NCI-H510A treated with DMSO at 0.1 percent for 48 hours (cell line): ENCODE measurements at regions not wholly inside any gene's neighbourhood (a gene's known extent, or its start where the extent isn't known, plus 50 kb on each side); places are given as distances from the start of the nearest gene placed in this dataset.

Experiments
- DNase-seq: peaks from one replicate; lab custom pipeline; 2025; lab: John Stamatoyannopoulos, UW

DNA sequence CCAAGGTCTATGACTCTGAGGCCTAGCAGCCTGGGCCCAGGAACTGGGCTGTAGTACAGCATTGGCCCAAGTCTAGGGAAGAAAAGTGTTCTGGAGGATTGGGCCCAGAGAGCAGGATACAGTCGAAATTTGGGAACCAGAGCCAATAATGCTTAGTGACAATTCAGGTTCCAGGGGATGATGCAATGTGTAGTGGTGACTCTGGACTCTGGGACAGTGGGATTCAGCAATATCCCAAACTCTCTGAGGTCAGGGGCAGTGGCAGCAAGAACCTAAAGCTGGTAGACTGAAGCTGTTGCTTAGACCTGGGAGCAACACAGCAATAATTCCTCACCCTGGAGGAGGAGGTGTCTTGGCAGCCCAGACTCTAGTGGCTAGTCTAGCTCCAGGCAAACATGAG is 545.5 kb upstream of the ARGLU1 start:
- DNase-seq: no peak

DNA sequence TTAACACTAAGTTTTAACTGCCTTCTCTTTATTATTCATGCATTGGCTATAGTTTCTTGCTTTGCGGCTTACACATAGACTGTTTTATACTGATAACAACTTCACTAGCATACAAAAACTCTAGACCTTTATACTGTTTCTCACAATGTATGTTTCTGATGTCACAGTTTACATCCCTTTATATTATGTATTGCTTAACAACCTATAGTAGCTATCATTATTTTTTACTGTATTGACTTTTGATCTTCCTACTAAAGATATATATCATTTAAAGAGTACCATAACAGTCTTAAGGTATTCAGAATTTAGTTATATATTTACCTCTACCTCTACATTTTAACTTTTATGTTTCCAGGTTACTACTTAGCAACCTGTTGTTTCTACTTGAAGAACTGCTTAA is 543.3 kb upstream of the ARGLU1 start:
- DNase-seq: no peak

DNA sequence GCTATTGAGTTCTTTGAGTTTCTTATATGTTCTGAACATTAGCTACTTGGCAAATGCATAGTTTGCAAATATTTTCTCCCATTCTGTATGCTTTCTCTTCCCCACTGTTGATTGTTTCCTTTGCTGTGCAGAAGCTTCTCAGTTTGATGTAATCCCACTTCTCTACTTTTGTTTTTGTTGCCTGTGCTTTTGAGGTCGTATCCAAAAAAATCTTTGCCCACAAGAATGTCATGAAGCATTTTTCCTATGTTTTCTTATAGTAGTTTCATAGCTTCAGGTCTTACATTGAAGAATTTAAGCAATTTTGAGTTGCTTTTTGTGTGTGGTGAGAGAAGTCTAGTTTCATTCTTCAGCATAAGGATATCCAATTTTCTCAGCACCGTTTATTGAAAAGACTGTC is 536.7 kb upstream of the ARGLU1 start:
- no peak for DNase-seq

DNA sequence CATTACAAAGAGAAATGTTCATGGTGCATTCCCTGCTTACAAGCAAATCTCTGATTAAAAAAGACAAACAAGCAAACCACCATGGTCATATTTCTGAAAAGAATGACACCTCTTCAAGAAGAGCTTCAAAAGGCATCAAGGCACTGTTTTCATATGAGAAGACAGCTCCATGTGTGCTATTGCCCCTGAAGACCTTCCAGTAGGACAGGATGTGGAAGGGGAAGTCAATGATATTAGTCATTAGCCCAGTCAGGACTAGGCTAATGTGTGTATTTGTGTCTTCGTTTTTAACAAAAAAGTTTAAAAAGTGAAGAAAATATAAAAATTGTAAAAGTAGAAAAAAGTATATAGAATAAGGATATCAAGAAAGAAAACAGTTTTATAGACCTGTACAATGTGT is 534.7 kb upstream of the ARGLU1 start:
- no peak for DNase-seq

DNA sequence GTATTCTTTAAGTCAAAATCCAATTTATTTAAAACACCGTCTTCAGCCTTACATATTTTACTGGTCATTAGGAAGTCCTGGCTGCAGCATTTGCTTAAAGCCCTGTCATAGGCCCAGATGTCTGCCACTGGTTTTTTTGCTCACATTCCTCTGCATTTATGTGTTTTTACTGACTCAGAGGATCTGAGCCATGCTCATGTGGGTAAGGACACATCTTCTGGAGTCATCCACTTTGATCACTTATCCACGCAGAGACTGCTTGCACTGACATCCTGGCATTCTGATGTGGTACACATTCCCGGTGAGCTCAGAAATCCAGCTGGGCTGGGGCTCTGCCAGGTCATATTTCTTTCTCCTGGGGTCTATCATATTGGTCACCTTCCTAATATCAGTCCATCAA is 531.7 kb upstream of the ARGLU1 start:
- DNase-seq: no peak

DNA sequence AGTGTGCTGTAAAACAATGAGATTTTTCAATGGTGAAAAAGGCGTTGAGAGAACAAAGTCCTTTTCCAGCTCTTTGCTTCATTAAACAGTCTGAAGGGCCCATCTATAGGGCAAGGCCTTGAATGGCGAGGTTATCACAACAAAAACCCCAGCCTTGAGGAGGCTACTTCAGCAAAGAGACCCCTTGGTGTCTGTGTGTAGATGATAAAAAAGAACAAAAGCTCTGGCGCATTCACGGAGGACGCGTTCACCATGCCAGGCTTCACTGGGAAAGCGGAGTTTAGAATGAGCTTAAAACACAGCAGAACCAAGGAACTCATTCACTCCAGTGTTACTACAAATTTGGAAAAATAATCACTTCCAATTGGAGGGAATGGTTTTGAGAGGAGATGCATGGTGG is 530.0 kb upstream of the ARGLU1 start:
- DNase-seq: no peak

DNA sequence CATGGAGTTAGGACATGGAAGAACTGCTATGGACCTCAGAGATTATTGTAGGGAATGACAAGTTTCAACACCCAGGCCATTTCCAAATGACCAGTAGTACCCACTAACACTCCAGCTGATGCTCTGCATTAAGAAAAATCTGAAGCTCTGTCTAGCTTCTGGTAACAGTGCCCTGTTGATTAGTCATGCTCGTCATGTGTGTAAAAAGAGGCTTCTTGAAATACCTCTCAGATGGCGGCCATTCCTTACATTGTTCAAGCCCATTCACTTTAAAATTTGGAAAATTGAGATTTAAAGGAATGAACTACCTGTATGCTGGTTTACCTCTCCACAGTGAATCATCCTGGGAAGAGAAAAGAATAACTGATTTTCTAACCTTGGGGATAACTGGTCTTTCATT is 527.9 kb upstream of the ARGLU1 start:
- DNase-seq: no peak

DNA sequence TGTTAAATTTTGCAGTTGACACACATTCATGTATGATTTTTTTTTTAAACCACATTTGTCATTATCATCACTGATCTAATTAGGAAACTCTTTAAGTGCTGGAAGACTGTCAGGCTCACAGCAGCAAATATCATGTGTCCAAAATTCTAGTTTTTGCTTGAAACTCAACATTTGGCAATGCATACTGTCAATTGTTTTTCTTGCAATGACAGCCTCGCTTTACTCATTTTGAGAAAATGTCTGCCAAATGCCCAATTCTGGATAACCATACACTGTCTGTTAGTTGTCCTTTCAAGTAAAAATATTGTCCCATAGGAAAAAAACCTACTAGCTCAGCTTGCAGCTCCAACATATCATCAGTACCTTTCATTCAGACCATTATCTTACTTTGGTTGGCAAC is 523.9 kb upstream of the ARGLU1 start:
- DNase-seq: no peak

DNA sequence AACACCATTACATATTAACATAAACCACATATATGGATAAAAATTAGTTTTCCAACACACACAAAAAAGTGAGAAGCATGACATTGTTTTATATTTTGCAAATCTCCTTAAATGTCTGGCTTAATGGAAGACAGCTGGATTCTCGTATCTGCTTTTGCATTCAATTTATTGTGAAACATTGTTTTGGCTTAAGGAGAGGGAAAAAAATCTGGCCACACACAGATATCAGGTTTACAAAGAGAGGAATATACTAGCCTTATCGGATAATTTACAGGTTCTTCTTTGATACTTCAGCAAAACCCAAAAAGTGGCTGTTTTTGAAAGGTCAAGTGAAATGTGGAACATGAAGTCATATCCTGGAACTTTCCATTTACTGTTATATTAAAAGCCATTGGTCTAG is 523.5 kb upstream of the ARGLU1 start:
- DNase-seq: no peak

DNA sequence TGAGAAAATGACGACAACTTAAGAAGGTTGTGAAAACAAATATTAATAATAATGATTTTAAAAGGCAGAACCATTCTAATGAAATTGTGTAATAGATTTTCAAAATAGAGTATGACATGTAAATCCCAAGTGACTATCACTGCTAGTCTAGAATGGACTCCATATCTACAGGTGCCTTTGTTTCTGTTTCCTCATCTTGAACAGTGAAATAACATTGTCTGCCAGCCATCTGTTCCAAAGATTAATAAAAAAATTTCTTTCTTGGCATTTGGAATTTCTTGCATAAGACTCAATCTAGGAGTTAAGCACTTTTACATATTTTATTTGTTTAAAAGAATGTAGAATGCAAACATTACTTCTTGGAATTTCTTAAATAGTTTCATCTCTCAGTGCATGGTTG is 520.1 kb upstream of the ARGLU1 start:
- no peak for DNase-seq

DNA sequence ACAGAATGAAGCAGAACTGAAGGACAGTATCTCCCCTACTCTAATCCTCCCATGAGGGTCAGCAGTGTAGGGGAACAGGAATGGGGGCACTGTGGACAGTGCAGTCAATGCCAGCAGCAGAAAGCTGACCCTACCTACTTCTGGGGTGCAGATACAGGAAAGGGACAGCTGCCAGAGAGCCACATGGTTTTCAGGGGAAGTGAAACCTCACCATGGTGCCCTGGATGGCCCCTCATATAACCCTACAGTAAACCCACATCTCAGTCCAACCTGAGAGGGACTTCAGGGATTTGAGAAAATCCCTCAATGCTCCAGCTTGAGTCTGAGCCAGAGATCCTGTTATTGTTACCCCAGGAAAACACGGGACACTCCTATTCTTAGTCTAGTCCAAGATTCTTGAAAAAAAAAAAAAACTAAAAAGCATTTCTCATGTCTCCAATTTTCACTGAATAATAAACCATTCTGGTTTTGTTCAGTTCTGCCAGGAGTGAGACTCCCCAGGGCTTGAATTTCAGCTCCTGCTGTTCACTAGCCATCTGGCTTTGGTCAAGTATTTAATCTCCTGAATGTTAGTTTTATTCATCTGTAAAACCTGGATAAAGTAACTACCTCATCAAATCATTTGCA is 511.6 kb upstream of the ARGLU1 start:
- no peak for DNase-seq

DNA sequence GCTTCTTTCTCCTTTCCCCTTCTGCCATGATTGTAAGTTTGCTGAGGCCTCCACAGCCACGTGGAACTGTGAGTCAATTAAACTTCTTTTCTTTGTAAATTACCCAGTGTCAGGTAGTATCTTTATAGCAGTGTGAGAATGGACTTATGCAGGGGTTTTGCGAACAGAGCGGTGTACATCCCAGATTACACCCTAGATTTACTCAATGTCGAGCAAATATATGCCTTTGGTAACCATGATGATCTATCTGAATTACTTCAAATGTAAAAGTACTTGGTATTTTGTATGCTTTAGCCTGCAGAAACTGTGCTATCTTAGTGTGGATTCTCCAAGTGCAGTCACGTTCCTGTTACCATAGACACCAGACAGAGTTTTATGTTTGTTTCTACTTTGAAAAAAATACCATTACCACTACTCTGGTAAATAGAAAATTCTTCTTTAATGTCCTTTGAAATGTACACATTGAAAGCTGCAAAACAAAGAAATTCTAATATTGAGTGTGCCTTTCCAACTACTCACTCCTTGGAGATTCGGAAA is 510.4 kb upstream of the ARGLU1 start:
- DNase-seq: no peak

DNA sequence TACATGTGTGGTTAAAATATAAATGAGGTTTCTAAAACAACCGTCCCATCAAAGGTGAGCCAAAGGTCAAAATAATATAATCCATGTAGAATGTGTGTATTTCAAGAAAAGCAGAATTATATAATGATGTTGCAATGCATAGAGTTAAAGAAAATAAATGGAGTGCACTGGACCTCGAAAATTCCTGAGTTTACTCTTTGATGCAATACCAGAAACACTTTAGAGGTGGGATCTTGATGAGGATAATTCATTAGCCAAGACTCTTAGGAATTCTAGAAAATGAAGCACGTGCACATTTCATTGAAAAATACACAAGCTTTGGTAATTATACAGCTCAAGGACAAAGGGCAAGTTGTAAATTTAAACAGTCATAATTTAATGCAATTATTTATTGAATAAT is 508.9 kb upstream of the ARGLU1 start:
- no peak for DNase-seq

DNA sequence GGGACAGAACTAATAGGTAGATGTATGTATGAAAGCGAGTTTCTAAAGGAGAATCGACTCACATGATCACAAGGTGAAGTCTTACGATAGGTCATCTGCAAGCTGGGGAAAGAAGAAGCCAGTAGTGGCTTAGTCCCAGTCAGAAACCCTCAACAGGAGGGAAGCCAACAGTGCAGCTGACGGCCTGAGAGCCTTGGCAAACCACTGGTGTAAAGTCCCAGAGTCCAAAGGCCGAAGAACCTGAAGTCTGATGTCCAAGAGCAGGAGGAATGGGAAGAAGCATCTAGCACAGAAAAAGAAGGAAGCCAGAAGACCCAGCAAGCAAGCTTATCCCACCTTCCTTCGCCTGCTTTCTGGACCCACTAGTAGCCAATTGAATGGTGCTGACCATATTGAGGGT is 507.6 kb upstream of the ARGLU1 start:
- no peak for DNase-seq

DNA sequence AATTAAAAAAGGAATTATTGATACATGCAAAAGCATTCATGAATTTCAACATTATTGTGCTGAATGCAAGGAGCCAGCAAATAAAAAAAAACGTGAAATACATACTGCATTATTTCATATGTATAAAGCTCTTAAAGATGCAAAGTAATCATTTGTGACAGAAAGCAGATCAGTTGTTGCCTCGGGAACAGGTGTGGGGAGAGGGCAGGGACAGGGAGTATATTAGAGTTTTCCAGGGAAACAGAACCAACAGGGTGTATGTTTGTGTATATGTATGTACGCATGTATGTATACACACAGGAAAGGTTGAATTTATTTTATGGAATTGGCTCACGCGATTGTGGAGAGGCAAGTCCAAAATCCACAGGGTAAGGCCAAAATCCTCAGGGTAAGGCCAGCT is 502.9 kb upstream of the ARGLU1 start:
- DNase-seq: no peak

DNA sequence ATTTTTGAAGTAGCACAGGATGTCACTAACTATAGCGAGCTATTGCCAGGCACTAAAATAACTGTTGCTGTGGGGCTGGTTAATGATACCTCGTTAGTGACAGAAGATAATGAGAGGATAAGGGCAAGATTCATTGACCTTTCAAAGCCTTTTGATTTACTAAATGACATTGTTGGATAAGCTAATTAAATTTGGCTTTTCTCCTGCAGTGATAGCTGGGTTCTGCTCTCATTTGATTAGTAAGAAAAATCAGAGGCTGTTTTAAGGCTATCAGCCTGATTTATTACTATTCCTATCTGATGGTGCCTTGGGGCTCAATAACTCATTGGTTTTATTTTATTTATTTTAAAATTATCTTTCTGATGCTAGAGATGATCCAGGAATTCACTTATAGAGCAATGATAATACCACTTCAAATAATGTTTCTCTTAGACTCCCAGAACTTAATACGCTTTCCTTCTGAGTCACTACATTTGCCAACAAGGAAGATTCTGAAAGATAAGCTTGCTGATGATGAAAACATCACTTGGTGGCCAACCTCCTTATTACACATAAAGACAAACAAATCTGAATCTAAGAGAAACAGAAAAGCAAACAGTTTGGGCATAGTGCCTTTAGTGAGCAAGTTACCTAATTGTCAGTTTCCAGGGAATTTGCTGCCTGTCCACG is 501.3 kb upstream of the ARGLU1 start:
- DNase-seq: no peak

DNA sequence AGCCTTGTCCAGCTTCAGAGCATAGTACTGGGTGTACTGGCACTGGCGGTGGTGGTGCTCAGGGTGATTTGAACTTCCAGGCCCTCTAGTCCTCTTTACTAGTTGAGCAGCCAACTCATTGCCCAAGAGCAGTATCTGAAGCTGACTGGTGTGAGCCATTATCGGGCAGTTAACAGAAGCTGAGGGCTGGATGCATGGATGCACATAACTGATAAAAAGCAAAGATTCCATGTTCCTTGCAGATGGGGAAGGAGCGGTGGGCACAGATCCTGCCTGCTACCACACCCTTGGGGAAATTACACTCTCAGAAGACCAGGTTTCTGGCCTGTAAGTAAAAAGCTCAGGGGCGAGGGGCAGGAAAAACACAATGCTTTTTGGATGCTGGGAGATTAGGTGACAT is 499.4 kb upstream of the ARGLU1 start:
- DNase-seq: no peak

DNA sequence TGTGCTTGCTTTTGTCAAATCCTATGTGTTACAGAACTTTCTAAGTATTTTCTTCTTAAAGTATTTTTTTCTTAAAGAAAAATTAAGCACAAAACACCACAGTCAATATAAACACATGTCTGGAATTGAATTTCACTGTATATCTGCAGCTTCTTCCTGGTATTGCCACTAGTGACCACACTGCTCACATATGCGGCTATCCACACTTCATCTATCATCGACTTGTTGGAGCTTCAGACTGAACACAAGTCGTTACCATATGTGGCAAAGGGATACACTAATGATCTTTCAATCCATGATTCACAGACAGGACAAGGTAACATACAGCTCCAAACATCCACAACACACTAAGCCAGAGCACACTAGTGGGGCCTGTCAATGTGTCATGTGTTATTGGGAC is 498.4 kb upstream of the ARGLU1 start:
- no peak for DNase-seq

DNA sequence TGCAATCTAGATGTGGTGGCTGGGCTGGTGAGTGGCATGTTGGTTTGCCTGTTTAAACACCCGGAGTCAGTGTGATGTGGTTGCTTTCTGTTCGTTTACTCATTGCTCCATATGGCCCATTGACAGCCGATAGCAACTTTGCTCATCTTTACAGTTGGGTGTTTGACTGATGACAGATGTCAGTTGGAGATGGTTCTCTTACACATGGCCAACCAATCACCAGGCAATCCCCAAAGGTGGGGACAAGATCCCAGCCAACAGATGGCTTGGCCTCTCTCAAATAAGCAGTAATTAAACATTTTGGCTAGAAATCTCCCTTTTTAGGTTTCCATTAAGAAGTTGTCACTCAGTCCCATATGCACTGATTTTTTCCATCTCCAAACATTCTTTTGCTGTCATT is 497.1 kb upstream of the ARGLU1 start:
- DNase-seq: no peak

DNA sequence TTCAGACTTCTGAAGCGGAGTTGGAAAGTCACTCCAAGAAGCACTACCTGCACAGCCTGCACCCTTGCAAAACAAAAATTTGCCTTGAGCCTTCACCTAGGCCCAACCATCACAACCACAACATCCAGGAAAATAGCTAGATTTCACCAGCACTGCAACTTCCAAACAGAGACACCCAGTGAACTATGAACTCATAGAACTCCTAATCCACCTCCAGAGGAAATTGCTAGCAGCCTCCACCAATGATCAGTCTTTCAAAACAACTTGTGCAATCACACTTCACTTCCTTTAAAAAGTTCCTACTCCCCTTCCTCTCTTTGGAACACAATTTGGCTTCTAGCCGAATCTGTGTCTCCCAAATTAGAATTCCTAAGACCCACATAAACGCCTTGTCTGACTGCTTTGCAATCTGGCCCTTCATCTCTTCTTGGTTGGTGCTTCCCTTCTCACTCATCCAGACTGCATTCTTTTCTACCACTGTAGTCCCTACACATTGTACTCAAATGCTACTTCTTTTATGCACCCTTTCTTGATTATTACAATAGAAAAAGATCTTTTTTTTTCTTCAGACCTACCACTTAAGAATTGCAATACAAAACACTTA is 489.2 kb upstream of the ARGLU1 start:
- no peak for DNase-seq

DNA sequence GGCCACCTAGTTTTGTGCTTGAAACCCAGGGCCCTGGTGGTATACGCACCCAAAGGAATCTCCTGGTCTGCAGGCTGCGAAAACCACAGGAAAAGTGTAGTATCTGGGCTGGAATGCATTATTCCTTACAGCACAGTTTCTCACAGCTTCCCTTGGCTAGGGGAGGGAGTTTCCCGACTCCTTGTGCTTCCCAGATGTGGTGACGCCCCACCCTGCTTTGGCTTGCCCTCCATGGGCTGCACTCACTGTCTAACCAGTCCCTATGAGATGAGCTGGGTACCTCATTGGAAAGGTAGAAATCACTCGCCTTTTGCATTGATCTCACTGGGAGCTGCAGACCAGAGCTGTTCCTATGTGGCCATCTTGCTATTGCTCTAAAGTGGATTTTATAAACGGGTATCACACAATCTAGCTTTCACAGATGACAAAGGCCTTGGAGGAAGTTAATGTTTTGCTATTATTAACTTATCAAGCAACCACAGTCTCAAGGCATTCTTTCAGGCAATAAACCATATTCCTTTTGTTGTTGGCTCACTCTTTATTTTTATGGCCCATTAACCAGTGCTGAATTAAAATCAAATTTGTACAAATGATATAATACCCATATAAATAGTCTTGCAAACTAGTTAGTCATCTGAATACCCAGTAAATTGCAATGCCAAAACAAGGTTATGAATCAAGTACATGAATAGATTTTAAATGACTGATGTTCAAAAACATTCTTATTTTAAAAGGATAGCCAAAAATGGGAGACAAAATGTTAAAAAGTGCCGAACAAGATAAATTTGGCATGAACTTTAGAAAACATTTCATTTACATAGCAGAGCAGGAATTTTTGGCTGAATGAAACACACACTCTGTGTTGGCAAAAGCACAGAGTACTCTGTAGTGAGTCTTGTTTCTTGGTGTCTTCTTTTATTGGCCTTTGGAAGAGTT is 475.4 kb upstream of the ARGLU1 start:
- no peak for DNase-seq

DNA sequence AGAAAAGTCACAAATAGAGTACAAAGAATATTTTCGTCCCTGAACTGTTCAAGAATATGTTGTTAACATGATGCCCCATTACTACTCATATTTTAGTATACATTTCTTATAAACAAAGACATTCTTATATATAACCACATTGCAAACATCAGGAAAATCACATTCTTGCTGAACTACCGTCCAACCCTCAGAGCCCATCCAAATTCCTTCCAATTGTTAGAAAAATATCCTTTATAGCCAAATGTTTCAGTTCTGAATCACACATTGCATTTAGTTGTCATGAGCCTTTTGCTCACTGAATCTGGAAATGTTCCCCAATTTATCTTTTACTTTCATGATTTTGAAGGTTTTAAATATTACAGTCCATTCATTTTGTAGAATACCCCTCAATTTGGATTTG is 467.8 kb upstream of the ARGLU1 start:
- no peak for DNase-seq

DNA sequence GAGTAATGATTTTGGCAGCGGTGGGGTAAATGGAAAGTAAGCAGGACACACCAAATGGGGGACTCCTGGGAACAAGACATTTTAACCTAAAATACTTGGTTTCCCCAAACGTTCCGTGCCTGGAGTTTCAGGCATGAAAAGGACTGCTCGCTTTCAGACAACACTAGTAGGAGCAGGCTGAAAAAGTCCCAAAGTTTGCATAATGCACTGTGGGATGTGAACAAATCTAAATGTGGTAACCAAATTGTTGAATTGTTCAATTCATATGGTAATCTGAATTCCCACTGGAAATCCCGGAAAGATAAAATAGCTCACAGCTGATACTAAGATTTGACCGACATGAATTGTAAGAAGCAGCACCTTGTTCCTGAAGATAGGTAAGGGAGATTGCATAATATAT is 467.2 kb upstream of the ARGLU1 start:
- DNase-seq: no peak
